ENCODE measurements at regions not wholly inside any gene's neighbourhood (a gene's known extent, or its start where the extent isn't known, plus 50 kb on each side); places are given as distances from the start of the nearest gene placed in this dataset.

- H3K27me3 ChIP-seq (ENCODE audit: control insufficient read depth, insufficient read depth, low read length), result no peaks in the 10 kb centered on the region
- no peak overlapping the region for H3K4me3 ChIP-seq (ENCODE audit: low read depth, low read length)
- TF ChIP-seq CTCF (IDR thresholded peaks at IDR 0.05; ENCODE audit: insufficient read depth, low read length, poor library complexity, severe bottlenecking), result no peak
- DNase-seq (ENCODE audit: low read depth), result no peak
- no peaks in the 10 kb centered on the region for H3K36me3 ChIP-seq (ENCODE audit: control insufficient read depth, insufficient read depth, low read length)
Measured at GRCh38 chr22:26816726-26817125, 159.3 kb downstream of the MIAT start.

- H3K36me3 ChIP-seq (ENCODE audit: control insufficient read depth, insufficient read depth, low read length), result no peaks in the 10 kb centered on the region
- no peak overlapping the region for H3K4me3 ChIP-seq (ENCODE audit: low read depth, low read length)
- DNase-seq (ENCODE audit: low read depth), result no peak
- peaks cover 3% of the 10 kb centered on the region for H3K27me3 ChIP-seq (ENCODE audit: control insufficient read depth, insufficient read depth, low read length)
- TF ChIP-seq CTCF (IDR thresholded peaks at IDR 0.05; ENCODE audit: insufficient read depth, low read length, poor library complexity, severe bottlenecking), result no peak
Measured at GRCh38 chr22:26817926-26818325, 160.5 kb downstream of the MIAT start.

GRCh38 chr22:26821854-26822253 lies 164.5 kb downstream of the MIAT start:
- no peak for DNase-seq (ENCODE audit: low read depth)
- TF ChIP-seq CTCF (IDR thresholded peaks at IDR 0.05; ENCODE audit: insufficient read depth, low read length, poor library complexity, severe bottlenecking), result no peak
- no peaks in the 10 kb centered on the region for H3K36me3 ChIP-seq (ENCODE audit: control insufficient read depth, insufficient read depth, low read length)
- H3K4me3 ChIP-seq (ENCODE audit: low read depth, low read length), result no peak overlapping the region
- peaks cover 3% of the 10 kb centered on the region for H3K27me3 ChIP-seq (ENCODE audit: control insufficient read depth, insufficient read depth, low read length)

GRCh38 chr22:26822313-26822712 lies 164.9 kb downstream of the MIAT start:
- Histone ChIP-seq H3K36me3 (ENCODE audit: control insufficient read depth, insufficient read depth, low read length) (no peaks in the 10 kb centered on the region), H3K27me3 (ENCODE audit: control insufficient read depth, insufficient read depth, low read length) (peaks cover 3% of the 10 kb centered on the region), H3K4me3 (ENCODE audit: low read depth, low read length) (no peak overlapping the region)
- TF ChIP-seq CTCF (IDR thresholded peaks at IDR 0.05; ENCODE audit: insufficient read depth, low read length, poor library complexity, severe bottlenecking), result no peak
- no peak for DNase-seq (ENCODE audit: low read depth)

GRCh38 chr22:26823966-26824365 lies 166.6 kb downstream of the MIAT start:
- H3K36me3 ChIP-seq (ENCODE audit: control insufficient read depth, insufficient read depth, low read length), result no peaks in the 10 kb centered on the region
- H3K4me3 ChIP-seq (ENCODE audit: low read depth, low read length), result no peak overlapping the region
- TF ChIP-seq CTCF (IDR thresholded peaks at IDR 0.05; ENCODE audit: insufficient read depth, low read length, poor library complexity, severe bottlenecking), result no peak
- peaks cover 3% of the 10 kb centered on the region for H3K27me3 ChIP-seq (ENCODE audit: control insufficient read depth, insufficient read depth, low read length)
- no peak for DNase-seq (ENCODE audit: low read depth)

Data from kidney epithelial cell (primary cell).